GM23338 (cell line): ENCODE measurements at regions not wholly inside any gene's neighbourhood (a gene's known extent, or its start where the extent isn't known, plus 50 kb on each side); places are given as distances from the start of the nearest gene placed in this dataset.

ENCODE experiments used
- ATAC-seq: fragments of 200-7000 bp; cut with Tn5 transposase; 3 replicates; pipeline ENCODE4 v1.9.1; 2020
- DNase-seq: peaks from one replicate; pipeline ENCODE4 v3.0.0-alpha.2; 2015; ENCODE audit warnings: low spot score
- H2AFZ ChIP-seq: fragments of 200-600 bp; sonication (generic); 2 replicates; pipeline ENCODE4 v1.8.0; 2016; ENCODE audit warnings: antibody characterized with exemption, mild to moderate bottlenecking, moderate library complexity
- H3F3A ChIP-seq: fragments of 200-600 bp; sonication (generic); replicated peaks from 2 replicates; pipeline ENCODE4 v1.8.0; 2017; ENCODE audit warnings: antibody characterized with exemption, mixed run types, low read depth
- H3K27ac ChIP-seq: fragments of 200-600 bp; sonication (generic); 2 replicates; pipeline ENCODE4 v1.6.1; 2016; ENCODE audit warnings: low read depth
- H3K27me3 ChIP-seq: fragments of 200-600 bp; sonication (generic); 2 replicates; pipeline ENCODE4 v1.8.0; 2016; ENCODE audit warnings: mild to moderate bottlenecking, mixed run types, moderate library complexity; ENCODE audit not compliant: insufficient read depth
- H3K36me3 ChIP-seq: fragments of 200-600 bp; sonication (generic); 2 replicates; pipeline ENCODE4 v1.8.0; 2016; ENCODE audit warnings: mild to moderate bottlenecking; ENCODE audit not compliant: insufficient read depth
- H3K4me1 ChIP-seq: fragments of 200-600 bp; sonication (generic); 2 replicates; pipeline ENCODE4 v1.8.0; 2016; ENCODE audit warnings: mild to moderate bottlenecking, moderate library complexity; ENCODE audit not compliant: insufficient read depth
- H3K4me2 ChIP-seq: fragments of 200-600 bp; sonication (generic); 2 replicates; pipeline ENCODE4 v1.7.1; 2017; ENCODE audit warnings: mixed run types
- H3K4me3 ChIP-seq: fragments of 200-600 bp; sonication (generic); 2 replicates; pipeline ENCODE4 v1.6.1; 2016; ENCODE audit warnings: mixed run types
- H3K79me2 ChIP-seq: fragments of 200-600 bp; sonication (generic); replicated peaks from 2 replicates; pipeline ENCODE4 v1.8.0; 2017; ENCODE audit warnings: mild to moderate bottlenecking; ENCODE audit not compliant: insufficient read depth
- H3K9me2 ChIP-seq: fragments of 200-600 bp; sonication (generic); 2 replicates; pipeline ENCODE4 v1.8.0; 2017; ENCODE audit not compliant: insufficient read depth
- H4K20me1 ChIP-seq: fragments of 200-600 bp; sonication (generic); replicated peaks from 2 replicates; pipeline ENCODE4 v1.8.0; 2017; ENCODE audit warnings: mild to moderate bottlenecking; ENCODE audit not compliant: insufficient read depth
- H3K27ac Mint-ChIP-seq: 2 replicates; pipeline ENCODE4 v1.8.0; 2020; ENCODE audit warnings: inconsistent platforms, mild to moderate bottlenecking, moderate library complexity, mixed read lengths
- H3K27me3 Mint-ChIP-seq: 3 replicates; pipeline ENCODE4 v1.8.0; 2022; ENCODE audit warnings: low read depth, mild to moderate bottlenecking, moderate library complexity, mixed read lengths, inconsistent platforms; ENCODE audit not compliant: insufficient read depth, poor library complexity
- H3K36me3 Mint-ChIP-seq: 3 replicates; pipeline ENCODE4 v1.8.0; 2021; ENCODE audit warnings: low read depth, mild to moderate bottlenecking, inconsistent platforms, moderate library complexity, mixed read lengths
- H3K4me1 Mint-ChIP-seq: 3 replicates; pipeline ENCODE4 v1.8.0; 2020; ENCODE audit warnings: mild to moderate bottlenecking, inconsistent platforms, mixed read lengths
- H3K4me3 Mint-ChIP-seq: 3 replicates; pipeline ENCODE4 v1.8.0; 2021; ENCODE audit warnings: moderate library complexity, mild to moderate bottlenecking, inconsistent platforms, mixed read lengths
- H3K9me3 Mint-ChIP-seq: 3 replicates; pipeline ENCODE4 v1.8.0; 2020; ENCODE audit warnings: moderate library complexity, mild to moderate bottlenecking, inconsistent platforms, mixed read lengths
- CREB1 ChIP-seq: fragments of 250-450 bp; sonication (Bioruptor Pico); IDR thresholded peaks from 2 replicates; pipeline ENCODE4 v1.5.0; 2020; ENCODE audit warnings: low read depth, mild to moderate bottlenecking, moderate library complexity
- CTCF ChIP-seq, 2 experiments: fragments of 200-600 bp in 1 of 2; sonication (generic) in 1 of 2; conservative IDR thresholded peaks; 2 replicates each; pipeline versions ENCODE4 v1.5.1 to v1.6.1; 2016 to 2017; ENCODE audit warnings: antibody characterized with exemption in 2 of 2, low read depth in 2 of 2, mild to moderate bottlenecking in 2 of 2, moderate library complexity in 1 of 2
- ETS1 ChIP-seq: IDR thresholded peaks from 2 replicates; pipeline ENCODE4 v1.6.1; 2016; ENCODE audit warnings: antibody characterized with exemption
- EZH2 ChIP-seq: fragments of 200-600 bp; sonication (generic); IDR thresholded peaks from one replicate; pipeline ENCODE4 v1.8.0; 2017; ENCODE audit warnings: antibody characterized with exemption, mild to moderate bottlenecking, low read depth; ENCODE audit not compliant: unreplicated experiment
- EZH2phosphoT487 ChIP-seq: fragments of 200-600 bp; sonication (generic); IDR thresholded peaks from one replicate; pipeline ENCODE4 v1.8.1; 2018; ENCODE audit warnings: antibody characterized with exemption; ENCODE audit not compliant: unreplicated experiment
- JUNB ChIP-seq: IDR thresholded peaks from one replicate; pipeline ENCODE4 v1.6.1; 2016; ENCODE audit warnings: antibody characterized with exemption; ENCODE audit not compliant: unreplicated experiment
- NANOG ChIP-seq: IDR thresholded peaks from 2 replicates; pipeline ENCODE4 v1.6.1; 2016; ENCODE audit warnings: antibody characterized with exemption, borderline replicate concordance
- POLR2AphosphoS5 ChIP-seq: IDR thresholded peaks from 2 replicates; pipeline ENCODE4 v1.6.1; 2016; ENCODE audit warnings: antibody characterized with exemption, low read depth
- REST ChIP-seq: IDR thresholded peaks from one replicate; pipeline ENCODE4 v1.6.1; 2018; ENCODE audit warnings: antibody characterized with exemption; ENCODE audit not compliant: unreplicated experiment
- STAT1 ChIP-seq: IDR thresholded peaks from one replicate; pipeline ENCODE4 v1.6.1; 2016; ENCODE audit warnings: antibody characterized with exemption; ENCODE audit not compliant: unreplicated experiment
- ZNF114 ChIP-seq: fragments of 250-450 bp; sonication (Bioruptor Pico); IDR thresholded peaks from 2 replicates; pipeline ENCODE4 v1.5.0; 2020; ENCODE audit warnings: mild to moderate bottlenecking, moderate library complexity
- ZNF331 ChIP-seq: fragments of 250-450 bp; sonication (Bioruptor Pico); IDR thresholded peaks from 2 replicates; pipeline ENCODE4 v1.5.0; 2020; ENCODE audit warnings: low read depth, mild to moderate bottlenecking, moderate library complexity
- ZNF462 ChIP-seq: fragments of 250-450 bp; sonication (Bioruptor Pico); IDR thresholded peaks from 2 replicates; pipeline ENCODE4 v1.5.0; 2020; ENCODE audit warnings: mild to moderate bottlenecking, moderate library complexity

GRCh38 chr6:2512802-2513201 lies 237.9 kb downstream of the MYLK4 start:
- H3K4me3 Mint-ChIP-seq, result no peak overlapping the region
- no peak overlapping the region for H3K27ac Mint-ChIP-seq
- Histone ChIP-seq H3K4me1 (no peaks in the 10 kb centered on the region), H3F3A (no peaks in the 10 kb centered on the region), H3K27ac (no peak overlapping the region), H3K79me2 (no peaks in the 10 kb centered on the region), H3K9me2 (peaks cover 5% of the 10 kb centered on the region; the same call in 1 of the 2 replicates), H2AFZ (no peak overlapping the region), H3K4me3 (no peak overlapping the region), H3K36me3 (no peaks in the 10 kb centered on the region), H3K27me3 (no peaks in the 10 kb centered on the region), H3K4me2 (no peak overlapping the region), H4K20me1 (no peaks in the 10 kb centered on the region)
- no peaks in the 10 kb centered on the region for H3K36me3 Mint-ChIP-seq
- peaks cover 4% of the 10 kb centered on the region for H3K27me3 Mint-ChIP-seq
- H3K9me3 Mint-ChIP-seq, result 0 out of 3 replicates have a peak, but pooled peaks cover under 1% of the 10 kb centered on the region
- ATAC-seq, result no peak
- no peak for TF ChIP-seq CREB1
- TF ChIP-seq ZNF462 (CRISPR knock-in tag), result no peak
- no peak for TF ChIP-seq ZNF331
- no peak for TF ChIP-seq POLR2AphosphoS5
- no peak for TF ChIP-seq ETS1
- TF ChIP-seq EZH2, result no peak
- no peak for TF ChIP-seq EZH2phosphoT487
- TF ChIP-seq ZNF114 (CRISPR knock-in tag), result no peak
- no peak for TF ChIP-seq JUNB
- TF ChIP-seq NANOG, result no peak
- TF ChIP-seq CTCF (conservative IDR thresholded peaks at IDR 0.05; ENCODE audit: low read depth in 2 of 2), result no peak
- TF ChIP-seq STAT1, result no peak
- no peak for TF ChIP-seq REST
- H3K4me1 Mint-ChIP-seq, result no peaks in the 10 kb centered on the region
- DNase-seq, result no peak
